ENCODE measurements at regions not wholly inside any gene's neighbourhood (a gene's known extent, or its start where the extent isn't known, plus 50 kb on each side); places are given as distances from the start of the nearest gene placed in this dataset.

DNA sequence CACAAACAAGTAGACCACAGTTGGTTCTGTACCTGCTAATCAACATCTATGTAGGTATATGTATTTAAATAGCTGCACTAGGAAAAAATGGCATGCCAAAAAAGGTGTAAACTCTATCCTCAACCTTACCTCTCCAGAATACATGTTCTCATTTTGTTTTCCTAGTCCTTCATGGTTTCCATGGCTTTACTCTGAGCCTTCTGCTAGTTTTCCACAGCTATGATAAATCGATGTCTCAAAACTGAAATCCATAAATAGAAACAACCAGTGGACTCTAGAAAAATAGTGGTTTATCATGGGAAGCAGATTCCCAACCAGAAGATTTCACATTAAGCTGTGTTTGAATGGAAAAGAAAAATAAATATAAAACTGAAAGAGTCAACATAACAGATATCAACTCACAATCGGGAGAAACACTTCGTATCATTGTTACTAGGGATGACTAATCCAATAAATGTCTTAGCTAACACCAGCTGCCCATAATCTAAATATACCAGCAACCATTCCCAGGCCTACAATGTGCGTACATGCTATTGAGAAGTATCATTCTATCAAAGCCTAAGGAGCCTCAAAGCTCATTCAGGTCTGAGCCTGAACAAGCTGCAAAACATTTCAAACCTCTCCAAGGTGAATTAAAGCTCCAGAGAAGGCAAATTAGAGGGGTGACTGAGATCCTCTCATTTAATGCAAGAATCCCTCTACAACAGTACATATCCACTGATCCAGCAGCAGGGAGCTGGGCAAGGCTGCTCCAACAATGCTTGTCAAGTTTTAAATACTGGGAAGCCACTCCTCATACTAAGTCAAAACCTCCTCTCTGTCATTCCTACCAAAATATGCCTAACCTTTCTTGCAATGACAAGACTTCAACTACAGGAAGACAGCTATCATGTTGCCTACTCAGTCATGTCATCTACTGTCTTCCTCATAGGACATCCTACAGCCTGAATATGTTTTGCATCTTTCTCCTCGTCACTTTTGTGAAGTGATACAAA lies 90.2 kb downstream of the KCTD12 start:
- FAIRE-seq = no peak

DNA sequence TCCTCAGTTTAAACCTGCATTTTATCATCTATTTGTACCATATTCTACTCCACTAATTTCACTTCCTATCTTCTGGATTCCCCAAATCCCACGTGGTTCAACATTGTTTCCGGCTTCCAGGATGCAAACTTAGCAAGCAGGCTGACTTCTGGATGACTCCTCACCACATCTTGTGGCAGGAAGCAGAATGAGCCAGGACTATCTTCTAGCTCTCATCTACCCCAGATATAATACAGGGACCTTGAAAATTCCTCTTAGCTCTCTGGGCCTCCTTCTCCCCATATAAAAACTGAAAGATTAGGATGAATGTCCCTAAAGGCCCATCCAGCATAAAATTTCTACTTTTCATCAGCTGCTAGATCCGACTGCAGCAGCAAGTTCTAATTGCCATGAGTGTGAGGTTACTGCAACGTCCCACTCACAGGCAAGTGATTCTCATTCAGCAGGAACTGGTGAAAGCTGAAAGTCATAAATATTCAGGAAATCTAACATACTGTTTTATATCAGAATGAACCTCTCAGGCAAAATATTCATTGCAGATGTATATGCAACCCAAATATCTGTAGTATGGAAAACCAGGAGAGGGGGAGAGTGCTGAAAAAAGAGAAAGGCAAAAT lies 93.4 kb downstream of the KCTD12 start:
- no peak for FAIRE-seq

DNA sequence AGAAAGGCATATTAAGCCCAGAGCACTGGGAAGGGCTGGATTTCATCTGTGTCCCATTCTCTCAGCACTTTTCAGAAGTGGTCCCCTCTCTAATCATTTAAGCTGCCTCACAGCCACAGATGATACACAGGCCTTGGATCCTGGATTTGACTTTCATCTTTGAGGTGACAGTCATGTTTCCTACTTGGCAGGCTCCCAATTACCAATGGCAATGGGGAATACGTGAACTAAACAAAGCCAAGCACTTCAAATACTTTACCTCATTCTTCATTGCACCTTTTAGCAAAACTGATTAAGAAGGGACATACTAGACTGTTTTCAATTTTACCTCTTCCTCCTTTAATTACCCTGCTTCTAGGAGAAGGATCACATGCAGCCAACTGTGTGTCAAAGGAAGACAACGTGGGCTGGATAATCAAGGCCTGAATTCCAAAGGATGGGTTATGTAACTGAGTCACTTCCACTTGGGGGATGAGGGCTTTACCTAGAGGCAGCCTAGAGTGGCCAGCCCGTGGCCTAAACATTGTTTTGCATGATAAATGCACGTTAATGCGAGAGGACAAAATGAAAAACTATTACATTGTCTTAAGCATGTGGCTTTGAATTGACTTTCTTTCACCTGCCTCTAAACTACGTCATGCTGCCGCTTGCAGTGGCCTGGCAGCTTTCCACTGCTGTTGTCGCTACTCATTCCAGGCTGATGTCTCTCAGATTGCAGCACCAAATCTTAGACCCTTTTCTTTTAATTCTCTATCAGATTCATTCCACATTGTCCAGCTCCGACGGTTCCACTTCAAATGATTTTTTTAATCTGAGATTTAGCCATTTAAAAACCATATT lies 95.0 kb downstream of the KCTD12 start:
- no peak for FAIRE-seq

DNA sequence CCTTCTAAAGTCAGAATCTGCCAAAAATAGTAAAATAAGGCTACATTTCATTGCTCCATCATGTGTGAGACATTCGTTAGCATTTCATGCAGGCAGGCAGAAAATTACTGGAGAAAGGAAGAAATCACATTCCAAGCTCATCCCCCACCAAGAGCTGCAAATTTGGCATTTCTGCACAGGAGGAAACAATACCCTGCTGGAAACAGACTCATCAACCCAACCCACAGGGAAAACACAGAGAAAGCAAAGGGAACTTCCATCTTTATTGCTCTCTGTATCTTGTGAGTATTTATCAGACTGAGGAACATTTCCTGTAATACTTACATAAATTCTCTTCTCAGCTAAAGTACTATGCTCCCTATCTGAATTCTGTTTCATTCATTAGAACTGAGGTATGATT lies 95.7 kb downstream of the KCTD12 start:
- FAIRE-seq = no peak

DNA sequence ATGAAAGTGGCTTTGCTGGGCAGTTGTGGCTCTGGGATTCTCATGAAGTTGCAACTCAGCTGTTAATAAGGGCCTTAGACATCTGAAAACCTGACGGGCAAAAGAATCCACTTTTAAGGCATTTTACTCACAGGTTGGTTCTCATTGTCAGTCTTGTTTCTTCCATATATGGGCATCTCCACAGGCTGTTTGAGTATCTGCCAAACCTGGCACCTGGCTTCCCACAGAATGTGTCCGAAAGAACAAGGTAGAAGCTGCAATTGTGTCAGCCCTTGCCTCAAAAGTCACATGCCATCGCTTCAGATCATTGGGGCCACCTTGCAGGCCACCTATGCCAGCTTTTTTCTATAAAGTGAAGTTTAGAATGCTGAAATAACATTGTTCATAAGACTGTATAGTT lies 102.4 kb downstream of the KCTD12 start:
- FAIRE-seq = no peak

DNA sequence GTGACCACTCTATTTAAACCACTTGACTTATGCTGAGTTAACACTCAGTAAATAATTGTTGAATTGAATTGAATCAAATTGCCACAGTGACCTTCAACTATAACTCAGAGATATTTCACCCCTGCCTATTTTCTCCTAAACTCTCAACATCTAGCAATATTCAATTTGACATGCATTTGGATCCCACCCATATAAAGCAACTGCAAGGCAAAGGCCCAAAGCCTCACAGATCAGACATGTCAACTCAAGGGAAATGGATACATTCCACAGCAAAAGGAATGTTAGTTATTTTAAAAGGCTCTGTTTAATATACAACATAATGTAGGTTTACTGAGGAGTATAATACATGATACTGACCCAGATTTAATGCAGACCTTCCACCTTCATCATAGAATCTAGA lies 107.4 kb downstream of the KCTD12 start:
- FAIRE-seq = no peak

DNA sequence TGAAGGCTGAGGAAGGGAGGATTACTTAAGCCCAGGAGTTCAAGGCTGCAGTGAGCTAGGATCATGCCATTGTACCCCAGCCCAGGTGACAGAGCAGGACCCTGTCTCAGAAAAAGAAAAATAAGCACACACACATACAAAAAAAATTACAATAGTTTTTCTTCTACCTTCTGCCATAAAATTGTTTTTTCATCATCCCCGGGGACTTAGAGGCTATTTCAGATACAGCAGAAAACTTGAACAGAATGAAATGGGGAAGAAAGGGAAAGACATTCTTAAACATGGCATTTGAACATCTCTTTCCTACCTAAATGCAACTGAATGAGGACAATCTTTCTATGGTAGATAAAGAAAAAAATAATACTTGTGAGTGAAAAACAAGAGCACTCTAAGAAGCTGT lies 109.1 kb downstream of the KCTD12 start:
- FAIRE-seq = no peak

DNA sequence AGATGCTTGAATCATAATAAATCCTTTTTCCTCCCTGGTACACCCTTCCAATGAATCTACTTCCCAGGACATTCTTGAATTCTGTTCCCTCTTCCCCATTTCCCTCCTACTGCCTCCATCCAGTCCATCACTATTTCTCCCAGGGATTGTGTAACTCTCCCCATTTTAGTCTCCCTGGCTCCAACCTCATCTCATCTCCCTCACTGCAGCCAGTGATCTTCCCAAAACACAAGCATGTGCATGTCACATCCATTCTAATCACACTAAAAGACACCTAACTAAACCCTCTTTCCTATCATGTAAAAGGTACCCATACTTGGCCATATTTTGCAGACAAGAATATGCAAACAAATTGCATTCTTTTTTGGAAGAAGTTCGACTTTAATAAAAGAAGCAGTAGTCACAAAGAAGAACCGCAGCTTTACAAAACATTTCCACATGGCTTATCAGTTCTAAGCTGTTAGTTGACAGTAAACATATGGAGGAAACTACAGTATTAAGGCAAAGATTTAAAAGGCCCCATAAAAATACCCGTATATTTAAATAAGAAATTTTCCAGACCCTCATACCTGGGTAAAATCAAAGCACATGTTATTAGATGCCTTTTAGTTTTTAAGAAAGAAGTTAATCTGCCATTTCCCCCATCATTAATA lies 111.0 kb downstream of the KCTD12 start:
- FAIRE-seq = no peak

DNA sequence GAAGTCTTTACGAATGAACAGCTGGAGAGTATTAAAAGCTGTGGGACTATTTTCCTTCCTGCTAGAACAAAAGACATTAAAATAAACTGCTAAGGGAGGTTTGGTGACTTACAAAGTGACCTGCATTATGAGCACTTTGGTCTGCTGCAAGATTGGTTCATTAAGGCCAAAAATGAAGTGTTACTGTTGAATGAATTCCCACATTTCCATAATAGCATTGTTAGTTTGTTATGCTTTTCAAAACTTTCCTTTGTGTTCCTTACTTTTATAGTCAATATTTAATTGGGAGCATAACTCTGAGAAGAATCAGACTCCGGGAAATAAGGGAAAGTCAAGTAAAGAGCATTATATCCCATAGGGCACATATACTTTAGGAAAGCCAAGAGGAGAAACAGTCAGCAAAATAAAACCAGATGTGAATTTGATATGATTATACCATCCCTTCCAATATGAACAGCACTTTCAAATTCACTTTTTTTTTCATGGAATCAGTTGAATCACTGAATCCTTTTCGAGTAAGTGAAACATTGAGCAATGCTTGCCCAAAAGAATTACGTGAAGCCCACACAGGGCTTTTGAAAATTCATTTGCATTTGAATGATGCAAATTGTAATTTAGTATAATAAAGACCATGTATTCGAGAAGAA lies 112.6 kb downstream of the KCTD12 start:
- no peak for FAIRE-seq

DNA sequence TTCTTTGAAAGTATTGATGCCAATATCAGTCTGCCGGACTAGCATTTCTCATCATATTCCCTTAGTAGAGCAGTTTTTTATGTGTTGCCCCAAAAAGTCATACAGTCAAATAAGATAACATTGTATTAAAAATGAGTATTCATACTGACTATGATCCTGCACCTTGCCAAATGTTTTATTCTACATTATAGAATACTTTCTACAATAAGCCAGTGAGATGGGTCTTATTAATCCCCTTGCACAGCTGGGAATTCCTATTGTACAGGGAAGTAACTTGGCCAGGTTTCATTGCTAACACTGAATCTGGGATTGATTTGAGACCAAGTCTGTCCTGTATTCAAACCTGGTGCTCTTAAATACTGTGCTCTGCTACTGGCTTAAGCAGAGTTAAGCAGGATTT lies 114.0 kb downstream of the KCTD12 start:
- no peak for FAIRE-seq

DNA sequence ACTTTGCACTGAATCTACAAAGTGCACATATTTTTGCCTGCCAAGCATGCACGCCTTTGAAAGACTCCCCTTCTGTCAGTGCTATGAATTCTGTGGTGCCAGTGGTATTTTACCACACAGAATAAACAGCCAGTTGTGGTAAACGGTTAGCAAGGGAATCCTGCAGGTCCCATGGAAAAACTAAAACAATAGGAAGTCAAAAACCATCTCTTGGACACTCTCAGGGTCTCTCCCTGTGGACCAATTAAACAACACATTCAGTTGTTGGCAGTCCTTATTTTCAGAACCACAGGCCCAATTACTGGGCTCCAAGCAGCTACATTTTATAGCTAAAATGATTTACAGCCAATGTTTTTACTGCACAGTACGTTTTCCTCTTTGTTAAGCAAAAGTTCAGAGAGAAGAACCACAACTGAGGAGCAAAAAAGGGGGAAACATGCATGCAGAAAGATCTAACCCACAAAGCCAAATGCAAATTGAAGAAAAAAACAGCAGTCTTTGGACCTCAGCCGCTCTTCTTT lies 116.9 kb downstream of the KCTD12 start:
- FAIRE-seq = no peak

DNA sequence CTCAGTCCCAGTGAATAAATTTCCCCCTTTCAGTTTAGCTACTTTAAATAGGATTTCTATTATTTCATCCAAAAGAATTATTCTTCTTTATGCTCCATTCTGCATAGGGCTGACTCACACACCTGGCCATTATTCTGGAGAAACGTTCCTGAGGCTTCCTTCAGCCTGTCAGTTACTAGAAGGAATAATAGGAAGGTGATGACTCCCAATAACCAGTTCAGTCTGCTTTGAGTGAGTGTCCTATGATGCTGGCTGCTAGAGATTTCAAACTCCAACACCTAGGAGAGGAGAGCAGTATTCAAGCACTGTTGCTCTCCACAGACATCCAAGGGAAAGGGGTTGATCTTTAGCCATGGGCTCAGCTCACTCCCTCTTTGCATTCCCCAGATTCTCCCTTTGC lies 117.8 kb downstream of the KCTD12 start:
- FAIRE-seq = no peak

DNA sequence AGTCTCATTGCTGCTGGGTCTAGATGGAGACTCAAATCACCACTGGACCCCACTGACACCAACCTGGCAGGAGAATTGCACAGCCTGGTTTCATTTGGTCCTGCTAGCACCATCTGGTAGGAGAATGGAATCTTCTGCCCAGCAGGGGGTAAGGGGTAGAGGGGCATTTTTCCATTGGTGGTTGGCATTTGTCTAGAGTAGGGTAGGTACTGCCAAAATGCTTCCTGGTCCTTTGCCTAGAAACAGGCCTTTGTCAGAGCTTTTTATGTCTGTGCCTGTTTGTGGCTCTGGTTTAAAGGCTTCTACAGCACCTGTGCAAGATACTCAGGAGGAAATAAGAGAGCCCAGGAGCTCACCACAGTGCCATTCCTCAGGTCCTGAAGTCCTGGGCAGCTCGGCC lies 121.3 kb downstream of the KCTD12 start:
- FAIRE-seq = no peak

DNA sequence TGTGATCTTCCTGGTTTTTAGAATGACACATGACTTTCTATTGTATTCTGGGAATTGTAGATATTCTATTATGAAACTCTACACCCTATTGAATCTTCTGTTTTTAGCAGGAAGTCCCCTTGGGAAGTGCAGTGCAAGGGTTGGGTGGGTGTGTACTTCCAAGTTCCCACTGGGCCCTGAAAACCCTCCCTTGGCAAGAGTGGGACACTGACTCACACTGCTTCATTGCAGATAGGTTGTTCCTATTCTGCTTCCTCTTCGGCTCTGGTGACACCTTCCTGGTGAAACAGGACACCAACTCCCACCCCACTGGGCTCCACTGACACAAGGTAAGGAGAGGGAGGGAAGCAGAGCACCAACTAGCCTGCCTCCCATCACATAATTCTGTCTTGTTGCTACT lies 121.8 kb downstream of the KCTD12 start:
- no peak for FAIRE-seq

DNA sequence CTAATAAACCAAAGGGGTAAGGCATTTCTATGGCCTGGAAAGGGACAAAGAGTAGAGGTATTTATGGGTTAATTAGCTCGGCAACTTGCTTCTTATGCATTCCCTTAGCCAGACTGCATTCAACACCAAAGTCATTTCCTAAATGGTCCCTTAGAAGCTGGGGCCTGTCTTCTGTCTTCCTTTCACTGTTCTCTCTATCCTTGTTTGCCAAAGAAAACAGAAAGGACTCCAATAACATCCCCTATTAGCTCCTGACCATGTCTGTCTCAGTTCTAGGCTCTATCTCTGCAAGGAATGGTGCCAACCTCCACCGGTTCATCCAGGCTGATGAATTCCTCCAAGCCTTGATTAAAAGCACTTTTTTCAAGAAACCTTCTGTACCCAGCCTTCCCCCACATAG lies 123.5 kb downstream of the KCTD12 start:
- FAIRE-seq = no peak

DNA sequence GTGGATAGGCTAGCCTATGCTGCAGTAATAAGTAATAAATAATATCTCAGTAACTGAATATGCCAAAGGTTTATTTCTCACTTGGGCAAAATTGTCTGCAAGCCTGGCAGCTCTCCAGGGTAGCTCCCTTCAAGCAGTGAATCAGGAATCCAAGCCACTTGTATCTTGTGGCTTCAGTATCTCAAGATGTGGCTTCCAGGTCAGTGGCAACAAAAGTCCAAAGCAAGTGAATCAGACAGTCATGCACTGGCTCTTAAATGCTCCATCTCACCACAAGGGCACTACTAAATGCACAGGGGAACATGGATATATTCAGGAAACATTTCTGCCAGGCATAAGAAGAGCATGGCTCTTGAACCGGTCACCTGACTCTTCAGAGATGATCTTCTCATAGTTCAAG lies 126.3 kb downstream of the KCTD12 start:
- FAIRE-seq = no peak

DNA sequence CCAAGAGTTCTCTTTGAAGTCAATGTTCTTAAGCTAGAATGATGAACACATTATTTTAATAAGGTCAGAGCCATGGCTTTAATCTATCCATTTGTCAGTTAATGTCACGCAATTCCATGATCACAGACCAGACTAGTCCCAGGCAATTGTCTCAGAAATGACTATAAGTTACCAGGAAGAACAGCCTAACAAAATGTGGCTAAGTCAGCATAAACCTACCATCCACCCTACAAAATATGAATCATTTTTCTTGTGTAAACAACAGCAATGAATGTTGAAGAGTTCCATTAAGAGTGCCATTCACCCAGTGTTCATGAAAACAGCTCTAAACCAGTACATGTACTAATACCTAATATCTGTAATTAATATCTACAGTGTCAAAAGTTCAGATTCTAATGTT lies 127.5 kb downstream of the KCTD12 start:
- FAIRE-seq = no peak

DNA sequence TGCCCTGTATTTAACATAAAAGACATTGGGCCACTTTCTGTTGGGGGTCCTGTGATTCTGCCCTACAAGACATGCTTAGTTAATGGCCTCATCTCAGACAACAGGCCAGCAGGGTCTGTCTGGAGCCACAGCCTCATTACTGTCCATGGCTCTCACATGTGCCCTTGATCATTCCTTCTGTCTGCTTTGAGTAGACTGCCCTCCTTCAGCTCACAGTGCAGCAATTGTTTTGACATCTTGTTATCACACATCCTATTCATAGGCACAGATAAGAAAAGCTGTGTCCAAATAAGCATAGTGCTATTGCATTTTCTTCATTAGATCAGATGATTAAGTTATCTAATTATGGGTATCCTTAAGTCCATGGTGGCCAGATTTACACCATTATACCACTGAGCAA lies 127.9 kb downstream of the KCTD12 start:
- no peak for FAIRE-seq

DNA sequence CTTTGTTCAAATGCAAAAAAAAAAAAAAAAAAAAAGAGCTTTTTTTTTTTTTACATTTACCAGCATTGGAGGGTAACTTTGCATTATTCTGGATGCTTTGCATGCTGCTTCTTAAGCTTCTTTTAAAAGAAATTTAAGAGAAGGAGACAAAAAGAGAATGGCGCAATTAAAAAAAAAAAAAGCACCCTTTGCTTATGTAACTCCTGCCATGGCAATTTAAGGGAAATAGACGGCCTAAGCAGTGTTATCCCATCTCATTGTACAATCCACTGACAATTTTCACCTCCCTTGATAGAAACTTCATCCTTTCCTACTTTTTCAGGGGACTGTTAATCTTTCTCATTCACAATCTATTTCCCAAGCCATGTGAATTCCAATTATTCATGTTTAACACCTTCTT lies 129.8 kb downstream of the KCTD12 start:
- no peak for FAIRE-seq

DNA sequence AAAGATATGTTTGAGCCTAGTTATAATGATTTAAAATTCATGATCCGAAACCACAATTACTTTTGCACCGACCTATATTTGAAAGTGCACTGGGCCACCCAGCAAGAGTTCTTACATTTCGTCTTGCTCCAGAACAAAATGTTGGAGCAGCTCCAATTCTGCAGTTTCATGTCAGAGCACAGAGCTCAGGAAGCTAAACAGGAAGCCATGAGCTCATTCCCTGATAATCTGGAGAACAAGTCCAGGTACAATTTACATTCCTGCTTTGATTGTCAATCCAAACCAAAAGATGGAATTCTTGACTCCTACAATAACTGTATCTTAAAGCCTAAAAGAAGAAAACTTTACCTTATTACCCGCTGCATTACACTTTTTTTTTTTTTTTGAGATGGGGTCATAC lies 131.8 kb downstream of the KCTD12 start:
- no peak for FAIRE-seq

DNA sequence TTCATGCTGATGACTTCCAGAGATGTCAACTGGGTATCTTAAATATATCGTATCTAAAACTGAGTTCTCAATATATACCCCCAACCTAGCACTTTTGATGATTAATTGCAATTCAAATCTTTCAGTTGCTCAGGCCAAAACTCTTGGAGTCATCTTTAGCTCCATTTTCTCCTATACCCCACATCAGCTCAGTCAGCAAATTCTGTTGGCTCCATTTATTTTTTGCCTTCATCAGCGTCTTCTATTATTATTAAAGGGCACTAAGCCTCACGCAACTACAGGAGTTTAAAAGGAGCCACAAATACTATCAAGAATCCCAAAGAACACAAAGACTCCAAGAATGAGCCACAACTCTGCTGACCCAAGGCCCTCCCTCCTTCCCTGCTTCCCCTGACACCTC lies 134.9 kb downstream of the KCTD12 start:
- FAIRE-seq = no peak

DNA sequence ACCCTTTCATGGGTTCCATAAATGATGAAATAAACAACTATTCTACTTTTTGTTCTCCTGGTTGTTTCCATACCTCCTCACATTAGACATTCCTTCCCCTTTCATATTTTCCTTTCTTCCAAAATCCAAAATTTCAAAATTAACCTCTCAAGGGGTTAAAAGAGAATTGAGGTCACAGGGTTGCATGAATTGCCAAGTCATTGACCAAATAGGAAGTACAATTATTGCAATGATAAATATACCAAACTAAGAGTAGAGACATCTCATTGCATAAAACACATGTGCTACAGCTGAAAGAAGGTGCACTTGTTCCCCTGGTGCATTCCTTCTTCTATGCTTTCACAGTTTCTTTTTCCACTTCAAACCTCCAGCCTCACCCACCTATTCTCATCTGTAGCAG lies 136.1 kb downstream of the KCTD12 start:
- FAIRE-seq = no peak

All from colon (tissue), 2 donors.